LNCaP clone FGC (cell line): ENCODE measurements at regions not wholly inside any gene's neighbourhood (a gene's known extent, or its start where the extent isn't known, plus 50 kb on each side); places are given as distances from the start of the nearest gene placed in this dataset.
A peak's percentile ranks its signal among the peaks of the same experiment; 100 is the strongest.

Experiments used
- DNase-seq: peaks from one replicate; pipeline ENCODE4 v3.0.0-alpha.2; 2011; ENCODE audit warnings: low read depth
- H3K4me3 ChIP-seq: 2 replicates; pipeline ENCODE4 v1.5.1; 2011; ENCODE audit warnings: mild to moderate bottlenecking, low read depth, low read length, control low read depth
- TF ChIP-seq, protein P1 (sequence below): IDR thresholded peaks from 2 replicates; pipeline ENCODE4 v1.5.1; 2012; ENCODE audit warnings: mild to moderate bottlenecking; ENCODE audit not compliant: control insufficient read depth, insufficient read depth; ENCODE audit errors: extremely low read depth

- no peak for DNase-seq
- TF ChIP-seq, protein P1, sequence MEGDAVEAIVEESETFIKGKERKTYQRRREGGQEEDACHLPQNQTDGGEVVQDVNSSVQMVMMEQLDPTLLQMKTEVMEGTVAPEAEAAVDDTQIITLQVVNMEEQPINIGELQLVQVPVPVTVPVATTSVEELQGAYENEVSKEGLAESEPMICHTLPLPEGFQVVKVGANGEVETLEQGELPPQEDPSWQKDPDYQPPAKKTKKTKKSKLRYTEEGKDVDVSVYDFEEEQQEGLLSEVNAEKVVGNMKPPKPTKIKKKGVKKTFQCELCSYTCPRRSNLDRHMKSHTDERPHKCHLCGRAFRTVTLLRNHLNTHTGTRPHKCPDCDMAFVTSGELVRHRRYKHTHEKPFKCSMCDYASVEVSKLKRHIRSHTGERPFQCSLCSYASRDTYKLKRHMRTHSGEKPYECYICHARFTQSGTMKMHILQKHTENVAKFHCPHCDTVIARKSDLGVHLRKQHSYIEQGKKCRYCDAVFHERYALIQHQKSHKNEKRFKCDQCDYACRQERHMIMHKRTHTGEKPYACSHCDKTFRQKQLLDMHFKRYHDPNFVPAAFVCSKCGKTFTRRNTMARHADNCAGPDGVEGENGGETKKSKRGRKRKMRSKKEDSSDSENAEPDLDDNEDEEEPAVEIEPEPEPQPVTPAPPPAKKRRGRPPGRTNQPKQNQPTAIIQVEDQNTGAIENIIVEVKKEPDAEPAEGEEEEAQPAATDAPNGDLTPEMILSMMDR, result no peak
- no peak overlapping the region for H3K4me3 ChIP-seq
Measured at GRCh38 chr4:124899997-124900396, 187.5 kb upstream of the ANKRD50 start.

- TF ChIP-seq, protein P1, result no peak
- H3K4me3 ChIP-seq, result no peak overlapping the region
Measured at GRCh38 chr4:124890522-124890921, 178.0 kb upstream of the ANKRD50 start.

GRCh38 chr4:124887739-124888138 is 175.2 kb upstream of the ANKRD50 start:
- no peak overlapping the region for H3K4me3 ChIP-seq
- DNase-seq, result peak; percentile 10
- TF ChIP-seq, protein P1, result no peak

More at GRCh38 chr4:124890522-124890921, 178.0 kb upstream of the ANKRD50 start:
- no peak for DNase-seq

GRCh38 chr4:124884316-124884715 is 171.8 kb upstream of the ANKRD50 start:
- H3K4me3 ChIP-seq, result no peak overlapping the region
- TF ChIP-seq, protein P1, result no peak
- DNase-seq, result no peak

GRCh38 chr4:124883632-124884031 is 171.1 kb upstream of the ANKRD50 start:
- no peak for DNase-seq
- TF ChIP-seq, protein P1, result no peak
- H3K4me3 ChIP-seq, result no peak overlapping the region

DNA sequence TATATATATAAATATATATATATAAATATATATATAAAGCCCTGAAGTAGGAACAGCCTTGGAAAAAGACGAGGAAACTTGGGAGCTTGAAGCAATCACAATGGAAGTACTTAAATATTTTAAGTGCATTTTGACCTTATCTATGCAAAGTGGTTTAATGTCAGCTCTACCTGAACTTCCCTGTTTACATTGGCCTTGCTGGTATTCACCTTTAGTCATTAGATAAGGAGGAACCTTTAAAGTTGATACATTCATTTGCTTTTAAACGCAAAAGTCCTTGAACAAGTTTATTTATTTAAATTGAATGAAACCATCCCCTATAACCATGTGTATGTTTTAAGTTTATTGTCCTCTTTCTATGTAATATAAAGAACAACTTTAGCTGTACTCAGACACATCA is 166.7 kb upstream of the ANKRD50 start:
- TF ChIP-seq, protein P1, result no peak
- DNase-seq, result peak; percentile 84

DNA sequence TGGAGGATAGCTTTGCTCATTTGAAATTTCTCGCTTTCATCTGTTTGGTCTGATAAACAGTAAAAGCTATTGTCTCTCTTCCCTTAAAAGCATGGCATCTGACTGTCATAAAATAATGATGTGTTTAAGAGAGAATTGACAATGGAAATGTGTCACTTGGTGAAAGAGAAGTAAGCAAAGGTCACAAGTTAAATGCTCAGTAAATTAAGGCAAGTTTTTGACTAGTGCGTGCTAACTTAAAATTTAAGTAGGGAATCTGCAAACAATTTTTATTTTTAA is 161.6 kb upstream of the ANKRD50 start:
- DNase-seq, result no peak
- TF ChIP-seq, protein P1, result no peak
- H3K4me3 ChIP-seq, result no peak overlapping the region

More for the DNA sequence above, 166.7 kb upstream of the ANKRD50 start:
- no peak overlapping the region for H3K4me3 ChIP-seq
